ENCODE measurements at regions not wholly inside any gene's neighbourhood (a gene's known extent, or its start where the extent isn't known, plus 50 kb on each side); places are given as distances from the start of the nearest gene placed in this dataset.

DNA sequence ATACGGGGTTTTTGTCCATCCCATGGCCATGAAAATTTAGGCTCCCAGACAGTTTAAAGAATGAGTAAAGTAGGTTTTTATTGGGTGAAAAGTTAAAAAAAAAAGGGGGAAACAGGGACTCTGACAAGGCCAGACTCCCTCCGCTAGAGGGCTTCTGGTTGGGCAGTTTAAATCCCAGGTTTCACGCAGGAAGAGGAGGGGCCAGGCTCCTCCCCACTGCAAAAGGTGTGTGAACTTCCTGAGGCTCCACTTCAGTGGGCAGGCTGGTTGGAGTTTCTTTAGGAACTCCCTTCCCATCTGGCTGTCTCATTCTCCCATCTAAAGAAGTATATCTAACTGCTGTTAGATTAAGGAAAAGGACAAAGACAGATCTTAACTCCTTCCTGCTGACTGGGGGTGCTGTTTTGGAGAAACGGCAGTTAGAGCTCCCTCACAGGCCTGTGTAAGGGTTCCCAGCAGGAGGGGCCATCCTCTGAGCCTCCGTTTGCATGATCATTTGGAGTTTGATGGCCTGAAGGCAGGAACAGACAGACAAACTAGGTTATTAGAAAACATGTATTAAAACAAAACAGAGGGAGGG lies 1160.7 kb downstream of the CNTNAP5 start:
- H2AFZ ChIP-seq: no peak overlapping the region
- no peaks in the 10 kb centered on the region for H3K79me2 ChIP-seq (ENCODE audit: low read depth)
- no TSS peak for BruUV-seq (replicated peaks)
- H3K4me3 ChIP-seq: no peak overlapping the region
- H3K4me2 ChIP-seq: no peak overlapping the region
- intact Hi-C loops (cut with micrococcal nuclease; ENCODE audit: unreplicated experiment): no loop called here
- ChIA-PET POLR2A (ENCODE audit: unreplicated experiment) (no interaction called here), CTCF (no interaction called here)
- no peaks in the 10 kb centered on the region; the same call in 1 of the 2 replicates for H3K9me2 ChIP-seq (ENCODE audit: insufficient read depth)
- no peak overlapping the region for H3K27ac ChIP-seq
- H3K36me3 ChIP-seq (ENCODE audit: low read depth): no peaks in the 10 kb centered on the region
- H3K9me3 ChIP-seq (ENCODE audit: insufficient read depth, low read depth): no peaks in the 10 kb centered on the region
- no peak for DNase-seq
- no peaks in the 10 kb centered on the region for H3K27me3 ChIP-seq (ENCODE audit: insufficient read depth, low read depth)
- no peak for TF ChIP-seq EZH2 (IDR thresholded peaks at IDR 0.05; ENCODE audit: low read depth)
- TF ChIP-seq, protein P1, sequence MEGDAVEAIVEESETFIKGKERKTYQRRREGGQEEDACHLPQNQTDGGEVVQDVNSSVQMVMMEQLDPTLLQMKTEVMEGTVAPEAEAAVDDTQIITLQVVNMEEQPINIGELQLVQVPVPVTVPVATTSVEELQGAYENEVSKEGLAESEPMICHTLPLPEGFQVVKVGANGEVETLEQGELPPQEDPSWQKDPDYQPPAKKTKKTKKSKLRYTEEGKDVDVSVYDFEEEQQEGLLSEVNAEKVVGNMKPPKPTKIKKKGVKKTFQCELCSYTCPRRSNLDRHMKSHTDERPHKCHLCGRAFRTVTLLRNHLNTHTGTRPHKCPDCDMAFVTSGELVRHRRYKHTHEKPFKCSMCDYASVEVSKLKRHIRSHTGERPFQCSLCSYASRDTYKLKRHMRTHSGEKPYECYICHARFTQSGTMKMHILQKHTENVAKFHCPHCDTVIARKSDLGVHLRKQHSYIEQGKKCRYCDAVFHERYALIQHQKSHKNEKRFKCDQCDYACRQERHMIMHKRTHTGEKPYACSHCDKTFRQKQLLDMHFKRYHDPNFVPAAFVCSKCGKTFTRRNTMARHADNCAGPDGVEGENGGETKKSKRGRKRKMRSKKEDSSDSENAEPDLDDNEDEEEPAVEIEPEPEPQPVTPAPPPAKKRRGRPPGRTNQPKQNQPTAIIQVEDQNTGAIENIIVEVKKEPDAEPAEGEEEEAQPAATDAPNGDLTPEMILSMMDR (conservative IDR thresholded peaks at IDR 0.05): no peak
- no peaks in the 10 kb centered on the region for H3F3A ChIP-seq (ENCODE audit: insufficient read depth, low read depth)
- no peaks in the 10 kb centered on the region for H4K20me1 ChIP-seq (ENCODE audit: insufficient read depth)
- no peaks in the 10 kb centered on the region for H3K4me1 ChIP-seq (replicated peaks; ENCODE audit: insufficient read depth)

DNA sequence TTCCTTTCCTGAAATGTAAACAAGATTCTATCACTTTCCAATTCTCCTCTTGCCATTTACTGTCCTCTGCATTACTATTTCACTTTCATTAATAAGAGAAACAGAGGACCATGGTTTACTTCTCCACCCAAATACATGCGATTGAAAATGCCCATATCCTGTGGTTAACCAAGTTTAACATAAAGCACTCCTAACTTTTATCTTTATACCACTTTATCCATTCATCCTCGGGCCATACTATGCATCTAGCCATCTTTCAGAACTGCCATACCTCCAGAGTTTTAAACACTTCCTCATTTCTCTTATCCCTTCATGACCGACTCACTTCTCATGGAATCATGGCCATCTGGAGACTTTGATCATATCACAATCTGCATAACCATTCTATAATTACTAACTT lies 1182.3 kb downstream of the CNTNAP5 start:
- no peaks in the 10 kb centered on the region for H4K20me1 ChIP-seq (ENCODE audit: insufficient read depth)
- DNase-seq: no peak
- POLR2A ChIA-PET (ENCODE audit: unreplicated experiment): no interaction called here

DNA sequence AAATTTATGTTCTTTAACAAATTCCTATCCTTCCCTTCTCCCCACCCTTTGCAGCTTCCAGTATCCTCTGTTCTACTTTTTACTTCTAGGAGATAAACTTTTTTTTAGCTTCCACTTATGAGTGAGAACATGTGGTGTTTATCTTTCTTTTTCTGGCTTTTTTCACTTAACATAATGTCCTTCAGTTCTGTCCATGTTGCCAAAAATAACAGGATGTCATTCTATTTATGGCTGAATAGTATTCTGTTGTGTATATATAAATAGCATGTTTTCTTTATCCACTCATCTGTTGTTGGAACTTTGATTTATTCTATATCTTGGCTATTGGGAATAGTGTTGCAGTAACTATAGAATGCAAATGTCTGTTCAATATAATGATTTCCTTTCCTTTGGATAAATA lies 1191.2 kb downstream of the CNTNAP5 start:
- Histone ChIP-seq H3K36me3 (ENCODE audit: low read depth) (no peaks in the 10 kb centered on the region), H3K4me3 (no peak overlapping the region), H3K4me2 (no peak overlapping the region), H3K9me2 (ENCODE audit: insufficient read depth) (no peaks in the 10 kb centered on the region), H3K9me3 (ENCODE audit: insufficient read depth, low read depth) (no peaks in the 10 kb centered on the region), H4K20me1 (ENCODE audit: insufficient read depth) (no peaks in the 10 kb centered on the region), H2AFZ (no peak overlapping the region), H3K79me2 (ENCODE audit: low read depth) (no peaks in the 10 kb centered on the region), H3K27me3 (ENCODE audit: insufficient read depth, low read depth) (no peaks in the 10 kb centered on the region), H3F3A (ENCODE audit: insufficient read depth, low read depth) (no peaks in the 10 kb centered on the region), H3K4me1 (replicated peaks; ENCODE audit: insufficient read depth) (no peaks in the 10 kb centered on the region), H3K27ac (no peak overlapping the region)
- TF ChIP-seq, protein P1 (conservative IDR thresholded peaks at IDR 0.05): no peak
- no peak for TF ChIP-seq EZH2 (IDR thresholded peaks at IDR 0.05; ENCODE audit: low read depth)
- ChIA-PET POLR2A (ENCODE audit: unreplicated experiment) (no interaction called here), CTCF (no interaction called here)
- DNase-seq: no peak
- intact Hi-C loops (cut with micrococcal nuclease; ENCODE audit: unreplicated experiment): no loop called here
- BruUV-seq (replicated peaks): no TSS peak

More for the DNA sequence above, 1182.3 kb downstream of the CNTNAP5 start:
- no peak overlapping the region for H2AFZ ChIP-seq
- H3K4me3 ChIP-seq: no peak overlapping the region
- intact Hi-C loops (cut with micrococcal nuclease; ENCODE audit: unreplicated experiment): no loop called here
- H3F3A ChIP-seq (ENCODE audit: insufficient read depth, low read depth): no peaks in the 10 kb centered on the region
- no peak overlapping the region for H3K27ac ChIP-seq
- no peaks in the 10 kb centered on the region for H3K9me3 ChIP-seq (ENCODE audit: insufficient read depth, low read depth)
- no peaks in the 10 kb centered on the region for H3K27me3 ChIP-seq (ENCODE audit: insufficient read depth, low read depth)
- CTCF ChIA-PET: no interaction called here
- H3K4me2 ChIP-seq: no peak overlapping the region
- TF ChIP-seq, protein P1 (conservative IDR thresholded peaks at IDR 0.05): no peak
- no peak for TF ChIP-seq EZH2 (IDR thresholded peaks at IDR 0.05; ENCODE audit: low read depth)
- BruUV-seq (replicated peaks): no TSS peak
- H3K79me2 ChIP-seq (ENCODE audit: low read depth): no peaks in the 10 kb centered on the region
- H3K36me3 ChIP-seq (ENCODE audit: low read depth): no peaks in the 10 kb centered on the region
- H3K4me1 ChIP-seq (replicated peaks; ENCODE audit: insufficient read depth): no peaks in the 10 kb centered on the region
- no peaks in the 10 kb centered on the region for H3K9me2 ChIP-seq (ENCODE audit: insufficient read depth)

Data from PC-9 (cell line).